ENCODE measurements at regions not wholly inside any gene's neighbourhood (a gene's known extent, or its start where the extent isn't known, plus 50 kb on each side); places are given as distances from the start of the nearest gene placed in this dataset. TPM values are rescaled to one million over a fixed set of nuclear protein-coding genes. Genes with fewer than 3 reads are reported as not detected.

DNA sequence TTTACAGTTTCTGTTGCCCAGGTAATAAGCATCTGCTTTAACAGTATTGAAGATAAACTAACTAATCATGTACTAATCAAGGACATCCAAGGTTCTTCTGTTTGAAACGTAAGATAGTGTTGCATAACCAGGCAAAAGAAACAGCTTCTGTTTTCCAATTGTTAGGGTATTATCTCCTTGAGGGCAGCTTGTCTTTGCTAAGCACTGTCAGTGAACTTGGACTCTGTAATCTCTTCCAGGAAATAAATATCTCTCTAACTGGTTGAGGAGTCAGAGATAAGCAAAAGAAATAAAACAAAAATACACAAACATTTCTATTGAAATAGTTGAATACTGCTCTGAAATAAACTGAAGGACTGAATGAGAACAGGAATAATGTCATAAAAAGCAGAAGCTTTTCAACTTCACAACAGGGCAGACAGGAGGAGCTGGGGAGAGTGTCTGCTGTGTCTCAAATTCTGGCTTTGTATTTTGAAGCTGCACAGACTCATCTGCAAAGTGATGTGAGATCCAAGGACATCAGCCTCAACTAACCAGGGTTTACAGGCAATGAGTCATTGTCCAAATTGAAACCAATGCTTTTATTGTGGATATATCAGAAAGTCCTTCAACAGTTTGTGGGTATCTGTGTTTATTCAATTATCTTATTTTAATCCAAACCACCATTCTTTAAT, 1253.0 kb upstream of the PCDH7 start:
- no peak overlapping the region for H3K9ac ChIP-seq (ENCODE audit: low read depth in 1 of 3, low read length in 3 of 3)
- no peaks in the 10 kb centered on the region for H3K27me3 ChIP-seq (ENCODE audit: control insufficient read depth in 3 of 3, insufficient read depth in 3 of 3, low read length in 3 of 3)
- H3K36me3 ChIP-seq (ENCODE audit: control insufficient read depth in 3 of 3, insufficient read depth in 3 of 3, low read length in 3 of 3), result no peaks in the 10 kb centered on the region
- no peak overlapping the region for H3K27ac ChIP-seq (ENCODE audit: low read depth, low read length)
- H3K4me1 ChIP-seq (ENCODE audit: control insufficient read depth in 3 of 3, insufficient read depth in 3 of 3, low read length in 3 of 3), result no peaks in the 10 kb centered on the region
- H3K4me3 ChIP-seq (ENCODE audit: low read length in 3 of 3), result no peak overlapping the region
- no peaks in the 10 kb centered on the region for H3K9me3 ChIP-seq (ENCODE audit: control insufficient read depth in 3 of 3, low read length in 3 of 3)

Small RNAs in the stretch of these regions (small RNA-seq; reads per million reads assigned to genes)
- gene RF00019 (not detected), gene RN7SL101P (not detected)
